Calu3 (cell line): ENCODE measurements at regions not wholly inside any gene's neighbourhood (a gene's known extent, or its start where the extent isn't known, plus 50 kb on each side); places are given as distances from the start of the nearest gene placed in this dataset.
"Not testable (repeated sequence)": the region's sequence is repeated elsewhere in the genome, so short reads cannot be mapped to it uniquely, and the experiment has no call there.

Experiments used
- BruUV-seq: library from RNA; stranded (reverse); fragments of 400-500 nt; replicated peaks from 2 replicates; lab custom pipeline; 2021; lab: Mats Ljungman, UMichigan
- CTCF ChIA-PET: fragments of 300-600 bp; sonication (Branson Sonifier 250); formaldehyde crosslinking; loops from one replicate; lab custom pipeline; 2022; ENCODE audit warnings: antibody characterized with exemption; lab: Charles Lee
- DNase-seq: peaks from one replicate; pipeline ENCODE4 v3.0.0; 2022
- H3K27ac Mint-ChIP-seq: one replicate; pipeline ENCODE4 v1.8.0; 2022; ENCODE audit warnings: mixed read lengths; ENCODE audit not compliant: unreplicated experiment
- H3K27me3 Mint-ChIP-seq: one replicate; pipeline ENCODE4 v1.8.0; 2022; ENCODE audit warnings: mixed read lengths; ENCODE audit not compliant: unreplicated experiment
- H3K36me3 Mint-ChIP-seq: one replicate; pipeline ENCODE4 v1.8.0; 2022; ENCODE audit warnings: mild to moderate bottlenecking, moderate library complexity, mixed read lengths; ENCODE audit not compliant: insufficient read depth, unreplicated experiment
- H3K4me1 Mint-ChIP-seq: one replicate; pipeline ENCODE4 v1.8.0; 2022; ENCODE audit warnings: mild to moderate bottlenecking, low read depth, mixed read lengths; ENCODE audit not compliant: unreplicated experiment
- H3K4me3 Mint-ChIP-seq: one replicate; pipeline ENCODE4 v1.8.0; 2022; ENCODE audit warnings: mild to moderate bottlenecking, low read depth, moderate library complexity, mixed read lengths; ENCODE audit not compliant: unreplicated experiment
- H3K9me3 Mint-ChIP-seq: one replicate; pipeline ENCODE4 v1.8.0; 2022; ENCODE audit warnings: low read depth, mixed read lengths; ENCODE audit not compliant: unreplicated experiment
- CTCF ChIP-seq: fragments of 200-600 bp; IDR thresholded peaks from one replicate; pipeline ENCODE4 v1.8.0; 2022; ENCODE audit warnings: antibody characterized with exemption; ENCODE audit not compliant: unreplicated experiment
- intact Hi-C: fragments of 100-400 bp; cut with micrococcal nuclease; formaldehyde crosslinking; loops from one replicate; pipeline ENCODE4 v1.10.0; 2022; ENCODE audit not compliant: unreplicated experiment

- Mint-ChIP-seq H3K27me3 (no peaks in the 10 kb centered on the region), H3K4me1 (peaks cover 24% of the 10 kb centered on the region), H3K27ac (no peak overlapping the region), H3K36me3 (no peaks in the 10 kb centered on the region), H3K9me3 (peaks cover 9% of the 10 kb centered on the region), H3K4me3 (no peak overlapping the region)
- CTCF ChIA-PET = no interaction called here
- no peak for DNase-seq
- TF ChIP-seq CTCF = no peak
- BruUV-seq = no TSS peak
- intact Hi-C loops = no loop called here
Observed at GRCh38 chr6:82511546-82511945, 147.9 kb downstream of the TPBG start.

- H3K9me3 Mint-ChIP-seq, H3K4me1 Mint-ChIP-seq, intact Hi-C loops, DNase-seq, CTCF ChIA-PET, H3K27me3 Mint-ChIP-seq, BruUV-seq, H3K4me3 Mint-ChIP-seq, H3K27ac Mint-ChIP-seq, H3K36me3 Mint-ChIP-seq: not testable (repeated sequence)
Observed at GRCh38 chr6:82517896-82518295, 154.3 kb downstream of the TPBG start.

- no peak for TF ChIP-seq CTCF
- intact Hi-C loops = no loop called here
- no peak for DNase-seq
- H3K36me3 Mint-ChIP-seq = no peaks in the 10 kb centered on the region
- H3K27ac Mint-ChIP-seq = no peak overlapping the region
- CTCF ChIA-PET = no interaction called here
- H3K4me3 Mint-ChIP-seq = no peak overlapping the region
- H3K4me1 Mint-ChIP-seq = no peaks in the 10 kb centered on the region
- no peaks in the 10 kb centered on the region for H3K27me3 Mint-ChIP-seq
- BruUV-seq = no TSS peak
- H3K9me3 Mint-ChIP-seq = no peaks in the 10 kb centered on the region
Observed at GRCh38 chr6:82521369-82521768, 157.8 kb downstream of the TPBG start.

GRCh38 chr6:82521861-82522260 is 158.2 kb downstream of the TPBG start:
- no peaks in the 10 kb centered on the region for H3K9me3 Mint-ChIP-seq
- no peaks in the 10 kb centered on the region for H3K27me3 Mint-ChIP-seq
- CTCF ChIA-PET = no interaction called here
- no peak overlapping the region for H3K27ac Mint-ChIP-seq
- BruUV-seq = no TSS peak
- H3K4me1 Mint-ChIP-seq = no peaks in the 10 kb centered on the region
- no peaks in the 10 kb centered on the region for H3K36me3 Mint-ChIP-seq
- no peak for DNase-seq
- intact Hi-C loops = no loop called here
- TF ChIP-seq CTCF = no peak
- no peak overlapping the region for H3K4me3 Mint-ChIP-seq

GRCh38 chr6:82524031-82524430 is 160.4 kb downstream of the TPBG start:
- no peaks in the 10 kb centered on the region for H3K4me1 Mint-ChIP-seq
- CTCF ChIA-PET = no interaction called here
- H3K27me3 Mint-ChIP-seq = no peaks in the 10 kb centered on the region
- no peaks in the 10 kb centered on the region for H3K36me3 Mint-ChIP-seq
- DNase-seq = no peak
- no peak for TF ChIP-seq CTCF
- no peaks in the 10 kb centered on the region for H3K9me3 Mint-ChIP-seq
- no peak overlapping the region for H3K4me3 Mint-ChIP-seq
- intact Hi-C loops = no loop called here
- BruUV-seq = no TSS peak
- H3K27ac Mint-ChIP-seq = no peak overlapping the region
